ENCODE measurements at regions not wholly inside any gene's neighbourhood (a gene's known extent, or its start where the extent isn't known, plus 50 kb on each side); places are given as distances from the start of the nearest gene placed in this dataset.

DNA sequence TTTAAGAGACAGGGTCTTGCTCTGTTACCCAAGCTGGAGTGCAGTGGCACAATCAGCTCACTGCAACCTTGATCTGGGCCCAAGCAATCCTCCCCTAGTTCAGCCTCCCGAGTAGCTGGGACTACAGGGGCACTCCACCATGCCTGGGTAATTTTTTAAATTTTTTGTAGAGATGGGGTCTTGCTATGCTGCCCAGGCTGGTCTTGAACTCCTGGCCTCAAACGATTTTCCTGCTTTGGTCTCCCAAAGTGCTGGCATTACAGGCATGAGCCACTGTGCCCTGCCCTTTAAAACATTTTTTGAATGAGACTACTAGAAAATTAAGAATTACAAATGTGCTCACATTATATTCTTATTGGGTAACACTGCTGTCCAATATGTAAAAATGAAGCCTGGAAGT, 161.7 kb upstream of the FAM20A start:
- TF ChIP-seq, protein P1, sequence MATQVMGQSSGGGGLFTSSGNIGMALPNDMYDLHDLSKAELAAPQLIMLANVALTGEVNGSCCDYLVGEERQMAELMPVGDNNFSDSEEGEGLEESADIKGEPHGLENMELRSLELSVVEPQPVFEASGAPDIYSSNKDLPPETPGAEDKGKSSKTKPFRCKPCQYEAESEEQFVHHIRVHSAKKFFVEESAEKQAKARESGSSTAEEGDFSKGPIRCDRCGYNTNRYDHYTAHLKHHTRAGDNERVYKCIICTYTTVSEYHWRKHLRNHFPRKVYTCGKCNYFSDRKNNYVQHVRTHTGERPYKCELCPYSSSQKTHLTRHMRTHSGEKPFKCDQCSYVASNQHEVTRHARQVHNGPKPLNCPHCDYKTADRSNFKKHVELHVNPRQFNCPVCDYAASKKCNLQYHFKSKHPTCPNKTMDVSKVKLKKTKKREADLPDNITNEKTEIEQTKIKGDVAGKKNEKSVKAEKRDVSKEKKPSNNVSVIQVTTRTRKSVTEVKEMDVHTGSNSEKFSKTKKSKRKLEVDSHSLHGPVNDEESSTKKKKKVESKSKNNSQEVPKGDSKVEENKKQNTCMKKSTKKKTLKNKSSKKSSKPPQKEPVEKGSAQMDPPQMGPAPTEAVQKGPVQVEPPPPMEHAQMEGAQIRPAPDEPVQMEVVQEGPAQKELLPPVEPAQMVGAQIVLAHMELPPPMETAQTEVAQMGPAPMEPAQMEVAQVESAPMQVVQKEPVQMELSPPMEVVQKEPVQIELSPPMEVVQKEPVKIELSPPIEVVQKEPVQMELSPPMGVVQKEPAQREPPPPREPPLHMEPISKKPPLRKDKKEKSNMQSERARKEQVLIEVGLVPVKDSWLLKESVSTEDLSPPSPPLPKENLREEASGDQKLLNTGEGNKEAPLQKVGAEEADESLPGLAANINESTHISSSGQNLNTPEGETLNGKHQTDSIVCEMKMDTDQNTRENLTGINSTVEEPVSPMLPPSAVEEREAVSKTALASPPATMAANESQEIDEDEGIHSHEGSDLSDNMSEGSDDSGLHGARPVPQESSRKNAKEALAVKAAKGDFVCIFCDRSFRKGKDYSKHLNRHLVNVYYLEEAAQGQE (IDR thresholded peaks at IDR 0.05; ENCODE audit: insufficient replicate concordance, low read depth): no peak
- TF ChIP-seq GABPA (IDR thresholded peaks at IDR 0.05; ENCODE audit: low read depth) (no peak), POLR2AphosphoS5 (IDR thresholded peaks at IDR 0.05; ENCODE audit: low read depth) (no peak), SPI1 (IDR thresholded peaks at IDR 0.05; ENCODE audit: borderline replicate concordance, low read depth) (no peak)
- TF ChIP-seq, protein P2, sequence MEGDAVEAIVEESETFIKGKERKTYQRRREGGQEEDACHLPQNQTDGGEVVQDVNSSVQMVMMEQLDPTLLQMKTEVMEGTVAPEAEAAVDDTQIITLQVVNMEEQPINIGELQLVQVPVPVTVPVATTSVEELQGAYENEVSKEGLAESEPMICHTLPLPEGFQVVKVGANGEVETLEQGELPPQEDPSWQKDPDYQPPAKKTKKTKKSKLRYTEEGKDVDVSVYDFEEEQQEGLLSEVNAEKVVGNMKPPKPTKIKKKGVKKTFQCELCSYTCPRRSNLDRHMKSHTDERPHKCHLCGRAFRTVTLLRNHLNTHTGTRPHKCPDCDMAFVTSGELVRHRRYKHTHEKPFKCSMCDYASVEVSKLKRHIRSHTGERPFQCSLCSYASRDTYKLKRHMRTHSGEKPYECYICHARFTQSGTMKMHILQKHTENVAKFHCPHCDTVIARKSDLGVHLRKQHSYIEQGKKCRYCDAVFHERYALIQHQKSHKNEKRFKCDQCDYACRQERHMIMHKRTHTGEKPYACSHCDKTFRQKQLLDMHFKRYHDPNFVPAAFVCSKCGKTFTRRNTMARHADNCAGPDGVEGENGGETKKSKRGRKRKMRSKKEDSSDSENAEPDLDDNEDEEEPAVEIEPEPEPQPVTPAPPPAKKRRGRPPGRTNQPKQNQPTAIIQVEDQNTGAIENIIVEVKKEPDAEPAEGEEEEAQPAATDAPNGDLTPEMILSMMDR (IDR thresholded peaks at IDR 0.05; ENCODE audit: insufficient read depth, low read length): no peak
- H3K27me3 ChIP-seq (ENCODE audit: insufficient read depth, poor library complexity, severe bottlenecking): no peaks in the 10 kb centered on the region
- DNase-seq (ENCODE audit: low read depth in 1 of 2, low spot score in 1 of 2): no peak
- no peak overlapping the region for H3K27ac ChIP-seq (replicated peaks)
- no peak overlapping the region for H3K4me3 ChIP-seq (replicated peaks; ENCODE audit: insufficient read depth, low read length)

DNA sequence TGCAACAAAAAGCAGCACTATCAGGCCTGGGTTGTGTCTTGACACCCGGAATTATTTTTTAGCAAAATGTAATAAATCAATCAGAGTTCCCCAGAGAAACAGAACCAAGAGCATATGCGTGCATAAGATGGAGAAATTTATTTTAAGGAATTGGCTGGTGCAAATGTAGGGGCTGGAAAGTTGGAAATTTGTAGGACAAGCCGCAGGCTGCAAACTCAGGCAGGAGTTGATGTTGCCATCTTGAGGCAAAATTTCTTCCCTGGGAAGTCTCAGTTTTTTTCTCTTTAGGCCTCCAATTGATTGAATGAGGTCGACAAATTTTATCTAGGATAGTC, 158.9 kb upstream of the FAM20A start:
- no peak overlapping the region for H3K4me3 ChIP-seq (replicated peaks; ENCODE audit: insufficient read depth, low read length)
- no peaks in the 10 kb centered on the region for H3K27me3 ChIP-seq (ENCODE audit: insufficient read depth, poor library complexity, severe bottlenecking)
- no peak overlapping the region for H3K27ac ChIP-seq (replicated peaks)
- no peak for DNase-seq (ENCODE audit: low read depth in 1 of 2, low spot score in 1 of 2)
- no peak for TF ChIP-seq SPI1 (IDR thresholded peaks at IDR 0.05; ENCODE audit: borderline replicate concordance, low read depth)
- TF ChIP-seq GABPA (IDR thresholded peaks at IDR 0.05; ENCODE audit: low read depth): no peak
- TF ChIP-seq, protein P1 (IDR thresholded peaks at IDR 0.05; ENCODE audit: insufficient replicate concordance, low read depth): no peak
- TF ChIP-seq, protein P2 (IDR thresholded peaks at IDR 0.05; ENCODE audit: insufficient read depth, low read length): no peak
- TF ChIP-seq POLR2AphosphoS5 (IDR thresholded peaks at IDR 0.05; ENCODE audit: low read depth): no peak

DNA sequence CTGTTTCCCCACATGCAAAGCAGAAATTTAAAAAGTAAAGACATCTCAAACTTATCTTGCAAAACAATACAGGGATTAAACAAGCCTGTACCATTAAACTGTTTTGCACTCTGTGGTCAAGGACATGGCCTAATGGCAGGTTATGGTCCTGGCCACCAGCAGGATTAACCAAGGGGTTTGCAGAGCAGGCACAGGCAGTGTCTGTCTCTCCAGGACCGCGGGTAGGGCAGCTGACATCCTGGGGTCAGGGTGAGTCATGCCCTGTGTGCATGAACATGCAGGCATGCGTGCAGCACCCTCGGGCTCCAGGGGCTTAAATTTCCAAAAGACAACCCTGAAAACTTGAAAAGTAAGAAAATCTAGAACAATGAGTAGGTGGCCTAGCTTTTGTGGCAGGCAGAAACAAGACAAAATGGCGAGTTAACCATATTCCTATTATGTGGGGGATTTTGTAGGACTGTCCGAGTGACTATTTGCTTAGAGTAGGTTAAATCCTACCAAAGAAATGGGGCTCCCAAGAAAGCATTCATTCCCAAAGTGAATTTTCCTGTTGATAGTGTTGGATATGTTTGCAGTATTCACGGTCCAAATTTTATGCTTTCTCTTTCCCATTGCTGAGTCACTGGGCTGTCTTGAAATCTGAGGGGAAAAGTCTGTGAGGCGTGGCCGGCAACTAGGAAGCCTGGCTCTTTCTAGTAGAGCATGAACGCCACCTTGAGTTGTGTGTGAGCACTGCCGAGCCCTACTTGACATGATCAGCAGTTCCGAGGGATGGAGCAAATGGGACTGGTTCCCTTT, 158.4 kb upstream of the FAM20A start:
- Histone ChIP-seq H3K4me3 (replicated peaks; ENCODE audit: insufficient read depth, low read length) (peak overlapping the region; percentile 53), H3K27me3 (ENCODE audit: insufficient read depth, poor library complexity, severe bottlenecking) (no peaks in the 10 kb centered on the region), H3K27ac (replicated peaks) (peak overlapping the region; percentile 46)
- TF ChIP-seq, protein P2 (IDR thresholded peaks at IDR 0.05; ENCODE audit: insufficient read depth, low read length): peak; percentile 86
- TF ChIP-seq, protein P1 (IDR thresholded peaks at IDR 0.05; ENCODE audit: insufficient replicate concordance, low read depth): no peak
- DNase-seq (ENCODE audit: low read depth in 1 of 2, low spot score in 1 of 2): peak; percentile 82 to 85

Measured in HL-60 (cell line).